Left ventricle myocardium inferior (tissue), 1 donor: ENCODE measurements at regions not wholly inside any gene's neighbourhood (a gene's known extent, or its start where the extent isn't known, plus 50 kb on each side); places are given as distances from the start of the nearest gene placed in this dataset.

Source experiments
- DNase-seq: peaks from one replicate; pipeline ENCODE4 v3.0.0-alpha.2; 2020
- H3K27ac ChIP-seq: fragments of 200-600 bp; replicated peaks from 2 replicates; pipeline ENCODE4 v1.8.0; 2021
- H3K27me3 ChIP-seq: fragments of 200-600 bp; 2 replicates; pipeline ENCODE4 v1.8.0; 2021; ENCODE audit warnings: low read depth
- H3K36me3 ChIP-seq: fragments of 200-600 bp; 2 replicates; pipeline ENCODE4 v1.8.0; 2021
- H3K4me1 ChIP-seq: fragments of 200-600 bp; 2 replicates; pipeline ENCODE4 v1.8.0; 2021
- H3K4me3 ChIP-seq: fragments of 200-600 bp; 2 replicates; pipeline ENCODE4 v1.8.0; 2021; ENCODE audit warnings: mild to moderate bottlenecking, moderate library complexity
- H3K9me3 ChIP-seq: fragments of 200-600 bp; replicated peaks from 2 replicates; pipeline ENCODE4 v1.8.0; 2021
- intact Hi-C: fragments of 100-400 bp; cut with micrococcal nuclease; formaldehyde crosslinking; loops from one replicate; pipeline ENCODE4 v1.11.0; 2022
- TF ChIP-seq, protein P1 (sequence below): fragments of 200-600 bp; IDR thresholded peaks from 2 replicates; pipeline ENCODE4 v1.8.0; 2021; ENCODE audit warnings: antibody characterized with exemption, mild to moderate bottlenecking, borderline replicate concordance
- donor health status: DM: no; HTN: yes; CAD: no; lungs with severe emphysema.

DNA sequence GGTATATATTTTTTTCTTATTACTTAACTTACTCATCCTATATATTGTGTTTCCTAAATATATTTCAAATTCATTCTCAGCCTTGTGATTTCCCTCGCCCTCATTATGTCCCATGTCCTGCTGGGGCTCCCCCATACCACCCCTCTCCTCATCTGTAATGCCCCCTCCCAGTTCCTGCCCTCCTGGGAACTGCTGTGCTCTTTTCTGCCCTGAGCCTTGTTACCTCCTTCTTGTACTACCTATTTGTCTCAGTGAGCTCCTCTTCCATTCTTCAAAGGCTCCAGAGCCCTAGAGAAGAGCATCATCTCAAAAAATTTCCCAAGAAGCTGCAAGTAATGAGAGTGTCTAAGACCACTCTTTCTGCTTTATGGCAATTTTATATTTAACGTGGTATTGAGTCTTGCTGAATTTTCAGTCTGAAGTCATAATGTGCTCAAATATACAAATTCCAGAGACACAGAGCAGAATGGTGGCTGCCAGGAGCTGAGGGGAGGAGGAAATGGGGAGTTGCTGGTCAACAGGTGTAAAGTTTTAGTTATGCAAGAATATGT is 66.5 kb upstream of the TOP3B start:
- no peak for DNase-seq
- peaks cover 12% of the 10 kb centered on the region for H3K9me3 ChIP-seq
- H3K36me3 ChIP-seq, result no peaks in the 10 kb centered on the region
- peaks cover 41% of the 10 kb centered on the region for H3K27me3 ChIP-seq
- TF ChIP-seq, protein P1, sequence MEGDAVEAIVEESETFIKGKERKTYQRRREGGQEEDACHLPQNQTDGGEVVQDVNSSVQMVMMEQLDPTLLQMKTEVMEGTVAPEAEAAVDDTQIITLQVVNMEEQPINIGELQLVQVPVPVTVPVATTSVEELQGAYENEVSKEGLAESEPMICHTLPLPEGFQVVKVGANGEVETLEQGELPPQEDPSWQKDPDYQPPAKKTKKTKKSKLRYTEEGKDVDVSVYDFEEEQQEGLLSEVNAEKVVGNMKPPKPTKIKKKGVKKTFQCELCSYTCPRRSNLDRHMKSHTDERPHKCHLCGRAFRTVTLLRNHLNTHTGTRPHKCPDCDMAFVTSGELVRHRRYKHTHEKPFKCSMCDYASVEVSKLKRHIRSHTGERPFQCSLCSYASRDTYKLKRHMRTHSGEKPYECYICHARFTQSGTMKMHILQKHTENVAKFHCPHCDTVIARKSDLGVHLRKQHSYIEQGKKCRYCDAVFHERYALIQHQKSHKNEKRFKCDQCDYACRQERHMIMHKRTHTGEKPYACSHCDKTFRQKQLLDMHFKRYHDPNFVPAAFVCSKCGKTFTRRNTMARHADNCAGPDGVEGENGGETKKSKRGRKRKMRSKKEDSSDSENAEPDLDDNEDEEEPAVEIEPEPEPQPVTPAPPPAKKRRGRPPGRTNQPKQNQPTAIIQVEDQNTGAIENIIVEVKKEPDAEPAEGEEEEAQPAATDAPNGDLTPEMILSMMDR, result no peak
- intact Hi-C loops, result no loop called here
- H3K27ac ChIP-seq, result no peak overlapping the region
- no peak overlapping the region for H3K4me3 ChIP-seq
- H3K4me1 ChIP-seq, result no peaks in the 10 kb centered on the region

DNA sequence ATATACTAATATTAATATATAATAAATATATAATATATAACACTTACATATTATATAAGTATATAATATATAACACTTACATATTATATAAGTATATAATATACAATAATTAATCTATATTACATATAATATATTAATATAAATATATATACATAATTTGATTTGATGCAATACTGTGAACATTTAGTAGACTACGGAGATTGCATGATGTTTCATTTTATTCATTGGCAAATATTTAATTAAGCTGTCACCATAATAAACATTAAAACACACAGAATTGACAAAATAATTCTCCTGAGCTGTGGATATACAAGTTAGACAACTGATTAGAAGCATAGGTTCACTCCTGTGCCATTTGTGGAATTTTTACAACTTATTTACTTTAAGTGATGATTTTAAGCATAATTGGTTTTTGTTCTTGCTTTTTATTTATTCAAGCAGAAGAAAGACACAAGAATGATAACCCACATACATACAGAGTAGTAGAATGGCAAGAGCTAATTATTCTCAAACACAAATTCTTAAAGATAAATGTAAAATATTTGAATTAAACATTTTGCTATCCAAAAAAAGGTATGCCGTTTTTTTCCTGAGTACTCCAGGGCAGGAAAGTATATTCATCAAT is 65.8 kb upstream of the TOP3B start:
- Histone ChIP-seq H3K9me3 (peaks cover 12% of the 10 kb centered on the region), H3K4me1 (no peaks in the 10 kb centered on the region), H3K27me3 (peaks cover 47% of the 10 kb centered on the region), H3K36me3 (no peaks in the 10 kb centered on the region), H3K4me3 (no peak overlapping the region), H3K27ac (no peak overlapping the region)
- intact Hi-C loops, result no loop called here
- DNase-seq, result no peak
- TF ChIP-seq, protein P1, result no peak

DNA sequence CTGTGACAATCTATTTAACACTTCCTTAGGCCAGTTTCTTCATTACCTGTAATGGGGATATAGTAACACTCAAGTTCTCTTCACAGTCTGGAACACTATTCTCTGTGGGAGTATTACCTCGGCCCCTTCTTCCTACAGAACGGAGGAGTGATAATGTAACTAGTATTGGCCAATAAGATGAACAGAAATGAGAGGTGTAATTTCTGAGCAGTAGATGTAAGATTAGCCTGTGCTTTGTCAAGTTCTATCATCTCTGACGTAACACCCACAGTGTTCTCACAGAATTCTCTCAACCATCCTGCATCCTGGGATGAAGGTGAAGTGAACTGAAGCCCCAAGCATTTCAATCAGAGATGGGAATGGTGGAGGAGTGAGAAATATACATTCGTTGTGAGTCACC is 65.2 kb upstream of the TOP3B start:
- Histone ChIP-seq H3K27me3 (peaks cover 49% of the 10 kb centered on the region), H3K4me3 (no peak overlapping the region), H3K4me1 (no peaks in the 10 kb centered on the region), H3K27ac (no peak overlapping the region), H3K36me3 (no peaks in the 10 kb centered on the region), H3K9me3 (peaks cover 12% of the 10 kb centered on the region)
- no peak for DNase-seq
- TF ChIP-seq, protein P1, result no peak
- intact Hi-C loops, result no loop called here

DNA sequence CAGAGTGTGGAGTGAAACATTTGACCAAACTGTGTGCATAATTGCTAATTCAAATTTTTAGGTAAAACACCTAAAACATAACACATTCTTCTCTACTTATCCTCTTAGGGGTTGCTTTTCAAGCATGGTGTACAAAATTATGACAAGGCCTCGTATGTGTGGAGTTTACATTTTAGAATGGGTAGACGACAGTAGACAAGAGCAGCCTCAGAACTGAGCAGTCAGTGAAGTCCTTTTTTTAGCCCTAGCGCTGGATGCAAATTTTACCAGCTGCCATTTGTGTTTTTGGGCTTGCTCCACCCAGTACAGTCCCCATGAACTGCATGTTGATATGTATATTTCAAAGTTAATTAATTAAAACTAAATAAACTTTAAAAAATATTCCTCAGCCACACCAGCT is 64.7 kb upstream of the TOP3B start:
- DNase-seq, result no peak
- Histone ChIP-seq H3K27ac (no peak overlapping the region), H3K27me3 (peaks cover 49% of the 10 kb centered on the region), H3K36me3 (no peaks in the 10 kb centered on the region), H3K9me3 (peaks cover 9% of the 10 kb centered on the region), H3K4me3 (no peak overlapping the region), H3K4me1 (no peaks in the 10 kb centered on the region)
- intact Hi-C loops, result no loop called here
- TF ChIP-seq, protein P1, result no peak

DNA sequence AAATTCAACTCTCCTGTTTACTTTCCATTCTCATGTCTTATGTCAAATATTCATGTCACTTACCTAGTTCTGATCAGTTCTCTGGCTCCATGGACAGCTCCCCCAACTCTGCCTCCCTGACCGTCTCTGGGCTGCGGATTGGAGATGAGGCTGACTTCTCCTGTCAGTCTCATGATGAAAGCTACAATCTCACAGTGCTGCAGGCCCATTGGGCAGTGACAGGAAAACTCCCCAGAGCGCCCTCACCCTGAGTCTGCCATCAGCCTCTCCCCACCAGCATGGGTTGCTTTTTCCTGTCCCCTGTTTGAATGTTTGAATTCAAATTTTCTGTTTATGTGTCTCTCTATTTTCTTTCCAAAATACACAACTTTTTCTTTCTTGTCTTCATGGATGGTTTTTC is 63.8 kb upstream of the TOP3B start:
- H3K4me3 ChIP-seq, result no peak overlapping the region
- no peak for DNase-seq
- no peaks in the 10 kb centered on the region for H3K4me1 ChIP-seq
- no peaks in the 10 kb centered on the region for H3K36me3 ChIP-seq
- TF ChIP-seq, protein P1, result no peak
- intact Hi-C loops, result no loop called here
- H3K27me3 ChIP-seq, result peaks cover 49% of the 10 kb centered on the region
- no peak overlapping the region for H3K27ac ChIP-seq
- H3K9me3 ChIP-seq, result peaks cover 4% of the 10 kb centered on the region
